ENCODE measurements at regions not wholly inside any gene's neighbourhood (a gene's known extent, or its start where the extent isn't known, plus 50 kb on each side); places are given as distances from the start of the nearest gene placed in this dataset.

DNA sequence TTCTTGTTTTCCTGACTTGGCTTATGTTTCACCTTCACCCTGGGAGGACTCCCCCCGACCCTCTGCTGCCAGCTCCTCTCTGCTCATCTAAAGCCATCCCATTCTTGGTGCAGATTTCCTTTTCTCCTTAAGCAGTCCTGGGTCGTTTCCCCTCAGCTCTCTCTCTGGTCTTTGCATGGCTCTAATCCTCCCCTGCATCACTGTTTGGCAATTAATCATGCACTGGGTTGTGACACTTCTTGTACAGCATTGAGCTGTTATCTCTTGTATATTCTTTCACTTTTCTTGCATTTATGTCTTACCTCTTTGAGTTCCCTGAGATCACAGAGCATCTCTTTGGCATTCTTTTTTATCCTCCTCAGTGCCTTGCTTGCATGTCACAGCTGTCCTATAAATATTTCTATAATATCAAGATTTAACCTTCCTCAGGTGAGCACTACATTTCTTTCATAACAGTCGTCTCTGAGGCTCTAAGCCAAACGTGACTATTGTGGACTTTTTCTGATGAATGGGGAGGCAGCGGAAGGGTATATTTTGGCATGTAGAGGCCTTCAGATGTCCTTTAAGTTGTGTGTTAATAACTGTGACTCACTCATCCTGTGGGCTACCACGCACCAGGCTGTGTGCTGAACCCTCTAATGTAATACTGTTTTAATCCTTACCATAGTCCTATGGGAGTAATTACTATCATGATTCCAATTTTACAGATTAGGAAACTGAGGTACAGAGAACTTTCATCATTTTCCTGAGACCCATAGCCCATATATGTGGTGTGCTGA lies 507.5 kb downstream of the SLC4A3 start:
- H3K4me1 Mint-ChIP-seq = no peaks in the 10 kb centered on the region
- intact Hi-C loops (cut with micrococcal nuclease) = no loop called here
- no peaks in the 10 kb centered on the region for H3K27me3 Mint-ChIP-seq
- no peak for ATAC-seq (ENCODE audit: low read depth)
- H3K9me3 Mint-ChIP-seq = peaks cover 5% of the 10 kb centered on the region
- TF ChIP-seq, protein P1, sequence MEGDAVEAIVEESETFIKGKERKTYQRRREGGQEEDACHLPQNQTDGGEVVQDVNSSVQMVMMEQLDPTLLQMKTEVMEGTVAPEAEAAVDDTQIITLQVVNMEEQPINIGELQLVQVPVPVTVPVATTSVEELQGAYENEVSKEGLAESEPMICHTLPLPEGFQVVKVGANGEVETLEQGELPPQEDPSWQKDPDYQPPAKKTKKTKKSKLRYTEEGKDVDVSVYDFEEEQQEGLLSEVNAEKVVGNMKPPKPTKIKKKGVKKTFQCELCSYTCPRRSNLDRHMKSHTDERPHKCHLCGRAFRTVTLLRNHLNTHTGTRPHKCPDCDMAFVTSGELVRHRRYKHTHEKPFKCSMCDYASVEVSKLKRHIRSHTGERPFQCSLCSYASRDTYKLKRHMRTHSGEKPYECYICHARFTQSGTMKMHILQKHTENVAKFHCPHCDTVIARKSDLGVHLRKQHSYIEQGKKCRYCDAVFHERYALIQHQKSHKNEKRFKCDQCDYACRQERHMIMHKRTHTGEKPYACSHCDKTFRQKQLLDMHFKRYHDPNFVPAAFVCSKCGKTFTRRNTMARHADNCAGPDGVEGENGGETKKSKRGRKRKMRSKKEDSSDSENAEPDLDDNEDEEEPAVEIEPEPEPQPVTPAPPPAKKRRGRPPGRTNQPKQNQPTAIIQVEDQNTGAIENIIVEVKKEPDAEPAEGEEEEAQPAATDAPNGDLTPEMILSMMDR (IDR thresholded peaks at IDR 0.05) = no peak
- no peaks in the 10 kb centered on the region for H3K36me3 Mint-ChIP-seq (ENCODE audit: low read depth)
- DNase-seq = no peak
- no peak overlapping the region for H3K27ac Mint-ChIP-seq
- ChIA-PET POLR2A (no interaction called here), CTCF (no interaction called here)
- no peak overlapping the region for H3K4me3 Mint-ChIP-seq

DNA sequence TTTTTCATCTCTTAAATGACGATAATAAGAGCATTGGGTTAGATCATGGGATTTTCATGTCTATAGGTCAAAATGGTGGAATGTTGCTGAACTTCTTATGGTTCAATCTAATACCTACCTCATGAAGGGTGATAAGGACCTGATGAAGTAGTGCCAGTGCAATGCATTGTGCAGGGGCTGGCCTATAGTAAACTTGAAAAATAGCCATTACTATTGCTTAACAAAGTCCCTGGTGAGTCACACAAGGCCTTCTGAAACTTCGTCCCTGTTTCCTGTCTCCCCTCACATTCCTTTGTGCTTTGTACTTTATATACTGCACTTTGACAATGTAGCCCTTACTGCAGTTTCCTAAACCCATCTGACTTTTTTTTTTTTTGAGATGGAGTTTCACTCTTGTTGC lies 515.9 kb downstream of the SLC4A3 start:
- Mint-ChIP-seq H3K27me3 (no peaks in the 10 kb centered on the region), H3K36me3 (ENCODE audit: low read depth) (no peaks in the 10 kb centered on the region), H3K9me3 (no peaks in the 10 kb centered on the region), H3K27ac (no peak overlapping the region), H3K4me1 (no peaks in the 10 kb centered on the region), H3K4me3 (no peak overlapping the region)
- ChIA-PET CTCF (no interaction called here), POLR2A (no interaction called here)
- intact Hi-C loops (cut with micrococcal nuclease) = no loop called here
- TF ChIP-seq, protein P1 (IDR thresholded peaks at IDR 0.05) = no peak
- ATAC-seq (ENCODE audit: low read depth) (no peak), DNase-seq (no peak)

DNA sequence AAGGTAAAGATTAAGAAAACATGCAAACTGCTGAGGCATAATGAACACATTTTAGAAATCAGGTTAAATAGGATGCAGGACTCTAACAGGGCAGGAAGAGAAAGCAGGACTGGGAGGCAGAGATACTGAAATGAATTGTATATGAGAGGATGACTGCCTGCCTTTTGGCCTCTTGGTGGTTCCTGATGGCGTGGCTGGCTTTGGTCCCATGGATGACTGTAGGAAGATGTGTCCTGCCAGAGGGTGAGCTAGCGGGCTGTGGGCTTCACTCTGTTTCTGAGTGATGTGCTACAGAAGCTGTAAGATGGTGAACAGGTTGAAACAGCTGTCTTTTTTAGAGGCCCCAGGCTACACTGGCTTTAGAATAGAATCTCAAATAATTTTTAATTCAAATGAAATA lies 517.0 kb downstream of the SLC4A3 start:
- intact Hi-C loops (cut with micrococcal nuclease) = no loop called here
- Mint-ChIP-seq H3K27ac (no peak overlapping the region), H3K27me3 (no peaks in the 10 kb centered on the region), H3K4me1 (no peaks in the 10 kb centered on the region), H3K9me3 (no peaks in the 10 kb centered on the region), H3K4me3 (no peak overlapping the region), H3K36me3 (ENCODE audit: low read depth) (no peaks in the 10 kb centered on the region)
- ATAC-seq (ENCODE audit: low read depth) (no peak), DNase-seq (no peak)
- POLR2A ChIA-PET = no interaction called here
- TF ChIP-seq, protein P1 (IDR thresholded peaks at IDR 0.05) = no peak
- CTCF ChIA-PET = no interaction called here

DNA sequence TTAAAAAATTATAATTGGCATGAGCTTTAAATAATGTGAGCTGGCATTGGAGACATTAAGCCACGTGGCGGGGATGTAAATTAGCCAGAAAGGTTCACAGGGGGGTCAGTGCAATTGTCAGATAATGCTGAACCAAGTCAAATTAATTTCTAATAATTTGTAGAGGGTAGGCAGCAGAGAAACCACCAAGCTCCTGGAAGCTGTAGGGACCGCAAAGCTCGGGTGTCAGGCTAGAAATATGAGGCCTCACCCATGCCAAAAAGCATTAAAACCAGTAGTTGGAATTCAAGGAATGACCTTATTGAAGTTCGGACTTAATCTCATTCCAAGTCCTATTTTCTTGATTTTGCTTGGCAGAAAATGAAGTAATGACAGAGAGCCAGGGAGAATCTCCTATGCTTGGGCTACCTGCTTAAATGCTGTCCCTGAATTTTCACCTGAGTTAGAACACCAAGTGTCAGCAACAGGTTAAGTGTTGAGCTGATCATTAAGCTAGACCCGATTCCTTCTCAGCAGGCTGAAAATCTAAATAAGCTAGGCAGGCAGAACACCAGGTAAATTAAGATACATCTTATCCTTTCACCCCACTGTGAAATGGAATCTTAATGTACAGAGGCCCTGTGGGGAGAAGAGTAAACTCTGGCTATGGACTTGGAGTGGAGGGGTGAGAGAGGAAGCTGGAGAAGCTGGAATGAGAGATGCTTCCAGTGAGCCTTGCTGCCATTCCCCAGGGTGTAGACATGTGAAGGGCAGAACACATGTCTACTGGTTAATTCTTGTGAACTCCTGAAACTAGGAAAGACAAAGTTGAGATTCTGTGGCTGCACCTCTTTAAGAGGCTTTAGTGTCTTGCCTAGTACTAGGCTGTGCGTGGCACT lies 520.0 kb downstream of the SLC4A3 start:
- ATAC-seq (ENCODE audit: low read depth) = no peak
- intact Hi-C loops (cut with micrococcal nuclease) = no loop called here
- Mint-ChIP-seq H3K27me3 (no peaks in the 10 kb centered on the region), H3K27ac (no peak overlapping the region), H3K9me3 (no peaks in the 10 kb centered on the region), H3K4me3 (no peak overlapping the region), H3K4me1 (no peaks in the 10 kb centered on the region), H3K36me3 (ENCODE audit: low read depth) (no peaks in the 10 kb centered on the region)
- TF ChIP-seq, protein P1 (IDR thresholded peaks at IDR 0.05) = no peak
- no peak for DNase-seq
- ChIA-PET CTCF (no interaction called here), POLR2A (no interaction called here)

DNA sequence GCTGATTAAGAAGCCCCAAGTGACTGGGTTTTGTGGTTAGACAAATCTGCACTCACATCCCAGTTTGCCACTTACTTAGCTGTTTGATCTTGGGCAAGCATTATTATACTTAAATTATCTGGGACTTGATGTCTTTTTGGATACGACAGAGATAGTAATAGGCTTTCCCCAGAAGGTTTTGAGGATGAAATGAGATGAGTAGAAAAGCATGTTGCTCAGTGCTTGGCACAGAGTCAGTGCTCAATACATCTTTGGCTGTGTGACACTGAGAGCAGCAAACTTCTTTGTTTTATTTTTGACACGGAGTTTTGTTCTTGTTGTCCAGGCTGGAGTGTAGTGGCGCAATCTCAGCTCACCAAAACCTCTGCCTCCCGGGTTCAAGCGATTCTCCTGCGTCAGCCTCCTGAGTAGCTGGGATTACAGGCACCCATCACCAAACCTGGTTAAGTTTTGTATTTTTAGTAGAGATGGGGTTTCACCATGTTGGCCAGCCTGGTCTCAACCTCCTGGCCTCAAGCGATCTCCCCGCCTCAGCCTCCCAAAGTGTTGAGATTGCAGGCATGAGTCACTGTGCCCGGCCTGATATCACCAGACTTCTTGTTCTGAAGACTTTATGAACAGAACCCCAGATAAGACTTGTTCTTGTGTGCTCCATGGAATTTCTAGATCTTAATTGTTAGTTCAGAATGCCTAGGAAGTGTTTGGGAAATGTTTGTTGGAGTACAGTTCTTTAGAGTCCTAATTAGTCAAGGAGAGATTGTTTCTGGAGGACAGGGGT lies 521.2 kb downstream of the SLC4A3 start:
- CTCF ChIA-PET = no interaction called here
- intact Hi-C loops (cut with micrococcal nuclease) = no loop called here
- TF ChIP-seq, protein P1 (IDR thresholded peaks at IDR 0.05) = no peak

More for the DNA sequence above, 521.2 kb downstream of the SLC4A3 start:
- H3K4me1 Mint-ChIP-seq = no peaks in the 10 kb centered on the region
- H3K4me3 Mint-ChIP-seq = no peak overlapping the region
- no peak for DNase-seq
- no peaks in the 10 kb centered on the region for H3K9me3 Mint-ChIP-seq
- no peak overlapping the region for H3K27ac Mint-ChIP-seq
- ATAC-seq (ENCODE audit: low read depth) = no peak
- H3K36me3 Mint-ChIP-seq (ENCODE audit: low read depth) = no peaks in the 10 kb centered on the region
- no peaks in the 10 kb centered on the region for H3K27me3 Mint-ChIP-seq
- POLR2A ChIA-PET = no interaction called here
